B cell (primary cell): ENCODE measurements at regions not wholly inside any gene's neighbourhood (a gene's known extent, or its start where the extent isn't known, plus 50 kb on each side); places are given as distances from the start of the nearest gene placed in this dataset.

Experiments used
- CTCF ChIP-seq: fragments of 200-600 bp; IDR thresholded peaks from one replicate; pipeline ENCODE4 v1.8.0; 2022; ENCODE audit warnings: antibody characterized with exemption, mild to moderate bottlenecking
- EZH2 ChIP-seq: IDR thresholded peaks from 2 replicates; pipeline ENCODE4 v1.6.1; 2012; ENCODE audit warnings: borderline replicate concordance, low read depth, mild to moderate bottlenecking, moderate library complexity, low read length; ENCODE audit not compliant: insufficient read depth, poor library complexity, severe bottlenecking

GRCh38 chr1:99465176-99465900 lies 180.6 kb upstream of the PALMD start:
- TF ChIP-seq CTCF (no peak), EZH2 (no peak)
